GM12878 (cell line): ENCODE measurements at regions not wholly inside any gene's neighbourhood (a gene's known extent, or its start where the extent isn't known, plus 50 kb on each side); places are given as distances from the start of the nearest gene placed in this dataset.

Experiments used
- ATAC-seq: fragments of 200-7000 bp; cut with Tn5 transposase; 3 replicates; pipeline ENCODE4 v1.9.1; 2020; ENCODE audit warnings: mild to moderate bottlenecking, moderate library complexity
- BruUV-seq: library from RNA; stranded (reverse); fragments of 400-500 nt; replicated peaks from 2 replicates; lab custom pipeline; 2021; lab: Mats Ljungman, UMichigan
- CTCF ChIA-PET: fragments of 300-600 bp; sonication (Branson Sonifier 250); formaldehyde crosslinking; extraction: SDS; loops from one replicate; lab custom pipeline; 2021; ENCODE audit warnings: inconsistent platforms; lab: Yijun Ruan, JAX
- POLR2A ChIA-PET: fragments of 350-600 bp; formaldehyde crosslinking; extraction: SDS; loops from one replicate; lab custom pipeline; 2021; ENCODE audit warnings: inconsistent platforms; lab: Charles Lee
- RAD21 ChIA-PET: fragments of 300-600 bp; sonication (Branson Sonifier 250); formaldehyde crosslinking; loops from one replicate; lab custom pipeline; 2023; ENCODE audit warnings: antibody characterized with exemption; ENCODE audit not compliant: unreplicated experiment; lab: Charles Lee
- SMC1A ChIA-PET: fragments of 300-600 bp; sonication (Branson Sonifier 250); formaldehyde crosslinking; loops from one replicate; lab custom pipeline; 2023; ENCODE audit not compliant: unreplicated experiment, uncharacterized antibody; lab: Charles Lee
- DNase-seq: peaks from one replicate; pipeline ENCODE4 v3.0.0-alpha.2; 2011; ENCODE audit warnings: low read depth, low spot score
- FAIRE-seq: peaks from 3 replicates; lab custom pipeline; 2011; peaks lifted over from hg19 to GRCh38; lab: Jason Lieb, UNC
- H2AFZ ChIP-seq: 2 replicates; pipeline ENCODE4 v1.6.0; 2011; ENCODE audit warnings: low read depth, low read length, control low read depth; ENCODE audit not compliant: control insufficient read depth
- H3K27ac ChIP-seq: 2 replicates; pipeline ENCODE4 v1.5.1; 2011; ENCODE audit warnings: control low read depth; ENCODE audit not compliant: control insufficient read depth, insufficient read depth
- H3K27me3 ChIP-seq, 2 experiments: replicated peaks in 1 of 2; 2 replicates each; pipeline versions ENCODE4 v1.6.0 to v1.6.1; 2011; ENCODE audit warnings: low read length in 1 of 2; ENCODE audit not compliant: control insufficient read depth in 2 of 2, insufficient read depth in 2 of 2
- H3K36me3 ChIP-seq, 2 experiments: 2 replicates each; pipeline ENCODE4 v1.5.1; 2011; ENCODE audit warnings: low read length in 1 of 2; ENCODE audit not compliant: control insufficient read depth in 2 of 2, insufficient read depth in 2 of 2
- H3K4me1 ChIP-seq: 2 replicates; pipeline ENCODE4 v1.6.1; 2011; ENCODE audit warnings: mild to moderate bottlenecking, low read length, moderate library complexity, mixed read lengths; ENCODE audit not compliant: control insufficient read depth, insufficient read depth
- H3K4me2 ChIP-seq: 2 replicates; pipeline ENCODE4 v1.6.0; 2011; ENCODE audit warnings: control low read depth; ENCODE audit not compliant: control insufficient read depth, insufficient read depth
- H3K4me3 ChIP-seq: fragments of 200-600 bp; sonication (generic); 2 replicates; pipeline ENCODE4 v1.5.1; 2016
- H3K79me2 ChIP-seq: 2 replicates; pipeline ENCODE4 v1.6.0; 2011; ENCODE audit warnings: low read length; ENCODE audit not compliant: control insufficient read depth, insufficient read depth
- H3K9ac ChIP-seq: 2 replicates; pipeline ENCODE4 v1.8.0; 2011; ENCODE audit warnings: low read length, control low read depth, mixed read lengths; ENCODE audit not compliant: control insufficient read depth, insufficient read depth
- H3K9me3 ChIP-seq: replicated peaks from 3 replicates; pipeline ENCODE4 v1.5.1; 2011; ENCODE audit warnings: mild to moderate bottlenecking, low read length; ENCODE audit not compliant: control insufficient read depth, insufficient read depth
- H4K20me1 ChIP-seq: 2 replicates; pipeline ENCODE4 v1.6.0; 2011; ENCODE audit not compliant: control insufficient read depth, insufficient read depth
- BCL3 ChIP-seq: IDR thresholded peaks from 2 replicates; pipeline ENCODE4 v1.6.1; 2011; ENCODE audit warnings: borderline replicate concordance, low read depth, mild to moderate bottlenecking, moderate library complexity, low read length; ENCODE audit not compliant: insufficient read depth, poor library complexity, severe bottlenecking
- E4F1 ChIP-seq: fragments of 450-650 bp; IDR thresholded peaks from 2 replicates; pipeline ENCODE4 v1.6.1; 2018; ENCODE audit warnings: borderline replicate concordance, mild to moderate bottlenecking; ENCODE audit not compliant: partially characterized antibody
- ETV6 ChIP-seq, 2 experiments: fragments of 450-650 bp in 1 of 2; IDR thresholded peaks in 1 of 2; conservative IDR thresholded peaks in 1 of 2; 2 replicates each; pipeline ENCODE4 v1.6.1; 2014; ENCODE audit warnings: antibody characterized with exemption in 1 of 2, borderline replicate concordance in 1 of 2, low read depth in 1 of 2, mild to moderate bottlenecking in 1 of 2, moderate library complexity in 1 of 2
- IKZF1 ChIP-seq: fragments of 450-650 bp; conservative IDR thresholded peaks from 2 replicates; pipeline ENCODE4 v1.6.1; 2017; ENCODE audit warnings: antibody characterized with exemption, mild to moderate bottlenecking
- MYB ChIP-seq: fragments of 150-350 bp; IDR thresholded peaks from 2 replicates; pipeline ENCODE4 v1.6.1; 2014; ENCODE audit warnings: mild to moderate bottlenecking, low read depth, low read length, borderline replicate concordance
- POU2F2 ChIP-seq: IDR thresholded peaks from 3 replicates; pipeline ENCODE4 v1.6.1; 2011; ENCODE audit warnings: low read depth, mild to moderate bottlenecking, low read length, borderline replicate concordance
- RELB ChIP-seq: fragments of 450-650 bp; IDR thresholded peaks from 2 replicates; pipeline ENCODE4 v1.6.1; 2017; ENCODE audit warnings: low read depth, mild to moderate bottlenecking, moderate library complexity
- STAT3 ChIP-seq: IDR thresholded peaks from 2 replicates; pipeline ENCODE4 v1.6.1; 2011; ENCODE audit warnings: low read depth, low read length, improper control_type of control experiment
- SUPT20H ChIP-seq: IDR thresholded peaks from 2 replicates; pipeline ENCODE4 v1.6.1; 2011; ENCODE audit warnings: low read depth, mild to moderate bottlenecking, low read length, moderate library complexity, borderline replicate concordance; ENCODE audit not compliant: control insufficient read depth
- USF1 ChIP-seq: IDR thresholded peaks from 2 replicates; pipeline ENCODE4 v1.6.1; 2011; ENCODE audit warnings: borderline replicate concordance, low read depth, mild to moderate bottlenecking, moderate library complexity, mixed read lengths, low read length; ENCODE audit not compliant: insufficient read depth; ENCODE audit errors: extremely low read length
- ZNF592 ChIP-seq: fragments of 450-650 bp; IDR thresholded peaks from 2 replicates; pipeline ENCODE4 v1.6.1; 2017; ENCODE audit warnings: mild to moderate bottlenecking, moderate library complexity
- whole genome bisulfite sequencing: methylation state at CpG from one replicate; pipeline ENCODE4 v1.1.6; 2016; ENCODE audit warnings: low lambda C conversion rate; ENCODE audit not compliant: insufficient replicate concordance, insufficient coverage; ENCODE audit errors: missing lambda C conversion rate; 5-methylcytosine and 5-hydroxymethylcytosine counted together
- in situ Hi-C: fragments of 300-500 bp; cut with MboI; formaldehyde crosslinking; loops from 9 replicates; pipeline ENCODE4 v1.14.3; 2018; ENCODE audit warnings: mixed read lengths
- intact Hi-C: fragments of 100-400 bp; cut with micrococcal nuclease; formaldehyde crosslinking; loops from one replicate; pipeline ENCODE4 v1.14.2; 2022; ENCODE audit not compliant: unreplicated experiment

- TF ChIP-seq ZNF592: no peak
- TF ChIP-seq ETV6 (conservative IDR thresholded peaks at IDR 0.05 in 1 of 2, IDR thresholded peaks at IDR 0.05 in 1 of 2; ENCODE audit: borderline replicate concordance in 1 of 2, low read depth in 1 of 2): no peak
- TF ChIP-seq IKZF1: no peak
- TF ChIP-seq BCL3: no peak
- TF ChIP-seq STAT3: no peak
These were observed 58.2 kb upstream of the SNTG2 start (continued) for GRCh38 chr2:892401-892800.

GRCh38 chr2:891734-892133 is 58.9 kb upstream of the SNTG2 start:
- RAD21 ChIA-PET: no interaction called here
- intact Hi-C loops: no loop called here
- WGBS: 2% methylated on average over 4 of the region's 4 CpGs
- Histone ChIP-seq H3K9ac (no peak overlapping the region), H2AFZ (no peak overlapping the region), H3K27ac (no peak overlapping the region), H3K79me2 (no peaks in the 10 kb centered on the region), H3K9me3 (no peaks in the 10 kb centered on the region; the same call in 2 of the 3 replicates), H3K4me2 (no peak overlapping the region), H3K36me3 (no peaks in the 10 kb centered on the region), H3K27me3 (no peaks in the 10 kb centered on the region), H3K4me1 (no peaks in the 10 kb centered on the region), H3K4me3 (no peak overlapping the region), H4K20me1 (no peaks in the 10 kb centered on the region)
- FAIRE-seq: no peak
- no TSS peak for BruUV-seq
- no peak for ATAC-seq
- POLR2A ChIA-PET: no interaction called here
- DNase-seq: no peak
- in situ Hi-C loops: no loop called here
- SMC1A ChIA-PET: no interaction called here
- CTCF ChIA-PET: no interaction called here
- TF ChIP-seq POU2F2 (no peak), IKZF1 (no peak), USF1 (no peak), RELB (no peak), MYB (no peak), SUPT20H (no peak), E4F1 (no peak)
